Activated CD4-positive, alpha-beta T cell treated with anti-CD3 and anti-CD28 coated beads, Interleukin-2, amount 50 U/mL, for 4 hours (primary cell): ENCODE measurements at regions not wholly inside any gene's neighbourhood (a gene's known extent, or its start where the extent isn't known, plus 50 kb on each side); places are given as distances from the start of the nearest gene placed in this dataset.

Experiments used
- DNase-seq, 2 experiments: peaks; one replicate each; pipeline ENCODE4 v3.0.0-alpha.2; 2020

- DNase-seq: no peak
Measured at GRCh38 chr12:47303995-47304560, 224.3 kb upstream of the AMIGO2 start.

GRCh38 chr12:47303207-47303606, 223.4 kb upstream of the AMIGO2 start:
- DNase-seq: no peak

GRCh38 chr12:47302111-47302671, 222.4 kb upstream of the AMIGO2 start:
- no peak for DNase-seq

- DNase-seq: no peak
Measured at GRCh38 chr12:47299586-47299985, 219.8 kb upstream of the AMIGO2 start.

GRCh38 chr12:47297993-47298392, 218.2 kb upstream of the AMIGO2 start:
- no peak for DNase-seq

- no peak for DNase-seq
Measured at GRCh38 chr12:47296828-47297227, 217.1 kb upstream of the AMIGO2 start.

GRCh38 chr12:47293406-47293805, 213.6 kb upstream of the AMIGO2 start:
- no peak for DNase-seq

GRCh38 chr12:47286676-47287075, 206.9 kb upstream of the AMIGO2 start:
- DNase-seq: no peak
